ENCODE measurements at regions not wholly inside any gene's neighbourhood (a gene's known extent, or its start where the extent isn't known, plus 50 kb on each side); places are given as distances from the start of the nearest gene placed in this dataset.

DNA sequence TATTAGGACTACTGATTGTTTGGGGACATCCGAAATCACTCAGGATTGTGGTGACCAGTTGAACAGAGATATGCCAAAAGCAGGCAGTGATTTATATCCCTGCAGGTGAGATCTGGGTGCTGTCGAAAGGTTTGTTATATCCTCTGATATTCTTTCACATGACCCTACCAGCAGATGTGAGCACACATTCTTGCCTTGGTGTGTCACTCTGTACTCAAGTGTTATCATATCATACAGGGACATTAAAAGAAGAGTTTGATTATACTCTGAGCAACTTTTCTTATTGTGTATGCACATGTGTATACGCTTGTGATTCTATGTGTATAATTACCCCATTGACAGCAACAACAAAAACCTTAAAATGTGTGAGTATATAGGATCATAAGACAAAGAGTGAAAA, 381.2 kb upstream of the IGFBP7 start:
- no peak overlapping the region for H3K27ac ChIP-seq
- H3K4me3 ChIP-seq (replicated peaks in 1 of 3) = no peak overlapping the region
- DNase-seq = no peak
- no peak for TF ChIP-seq POLR2A (IDR thresholded peaks at IDR 0.05)
- TF ChIP-seq, protein P1, sequence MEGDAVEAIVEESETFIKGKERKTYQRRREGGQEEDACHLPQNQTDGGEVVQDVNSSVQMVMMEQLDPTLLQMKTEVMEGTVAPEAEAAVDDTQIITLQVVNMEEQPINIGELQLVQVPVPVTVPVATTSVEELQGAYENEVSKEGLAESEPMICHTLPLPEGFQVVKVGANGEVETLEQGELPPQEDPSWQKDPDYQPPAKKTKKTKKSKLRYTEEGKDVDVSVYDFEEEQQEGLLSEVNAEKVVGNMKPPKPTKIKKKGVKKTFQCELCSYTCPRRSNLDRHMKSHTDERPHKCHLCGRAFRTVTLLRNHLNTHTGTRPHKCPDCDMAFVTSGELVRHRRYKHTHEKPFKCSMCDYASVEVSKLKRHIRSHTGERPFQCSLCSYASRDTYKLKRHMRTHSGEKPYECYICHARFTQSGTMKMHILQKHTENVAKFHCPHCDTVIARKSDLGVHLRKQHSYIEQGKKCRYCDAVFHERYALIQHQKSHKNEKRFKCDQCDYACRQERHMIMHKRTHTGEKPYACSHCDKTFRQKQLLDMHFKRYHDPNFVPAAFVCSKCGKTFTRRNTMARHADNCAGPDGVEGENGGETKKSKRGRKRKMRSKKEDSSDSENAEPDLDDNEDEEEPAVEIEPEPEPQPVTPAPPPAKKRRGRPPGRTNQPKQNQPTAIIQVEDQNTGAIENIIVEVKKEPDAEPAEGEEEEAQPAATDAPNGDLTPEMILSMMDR (IDR thresholded peaks at IDR 0.05) = no peak
- H3K27me3 ChIP-seq = no peaks in the 10 kb centered on the region
- H3K9me3 ChIP-seq = no peaks in the 10 kb centered on the region
- no peaks in the 10 kb centered on the region for H3K36me3 ChIP-seq
- no peaks in the 10 kb centered on the region for H3K4me1 ChIP-seq
- intact Hi-C loops (cut with DNase I) = no loop called here
- WGBS, 2 donors = 91 to 95% methylated on average over 3 of the region's 3 CpGs

- H3K4me1 ChIP-seq = no peaks in the 10 kb centered on the region
- H3K36me3 ChIP-seq = no peaks in the 10 kb centered on the region
- H3K27ac ChIP-seq = no peak overlapping the region
- no peak overlapping the region for H3K4me3 ChIP-seq (replicated peaks in 1 of 3)
- intact Hi-C loops (cut with DNase I) = no loop called here
- no peaks in the 10 kb centered on the region for H3K9me3 ChIP-seq
- TF ChIP-seq, protein P1 (IDR thresholded peaks at IDR 0.05) = no peak
- no peak for TF ChIP-seq POLR2A (IDR thresholded peaks at IDR 0.05)
- WGBS, 2 donors = 59 to 61% methylated on average over 4 of the region's 4 CpGs
- H3K27me3 ChIP-seq = no peaks in the 10 kb centered on the region
- peak; percentile 17 to 66 for DNase-seq
These were observed 380.5 kb upstream of the IGFBP7 start for GRCh38 chr4:57490520-57491255.

- Histone ChIP-seq H3K27ac (no peak overlapping the region), H3K36me3 (no peaks in the 10 kb centered on the region), H3K4me1 (no peaks in the 10 kb centered on the region), H3K4me3 (replicated peaks in 1 of 3) (no peak overlapping the region), H3K27me3 (no peaks in the 10 kb centered on the region), H3K9me3 (no peaks in the 10 kb centered on the region)
- WGBS, 2 donors = 54 to 63% methylated on average over 3 of the region's 3 CpGs
- intact Hi-C loops (cut with DNase I) = no loop called here
- no peak for TF ChIP-seq POLR2A (IDR thresholded peaks at IDR 0.05)
- TF ChIP-seq, protein P1 (IDR thresholded peaks at IDR 0.05) = no peak
- no peak for DNase-seq
These were observed 378.4 kb upstream of the IGFBP7 start for GRCh38 chr4:57488366-57489162.

DNA sequence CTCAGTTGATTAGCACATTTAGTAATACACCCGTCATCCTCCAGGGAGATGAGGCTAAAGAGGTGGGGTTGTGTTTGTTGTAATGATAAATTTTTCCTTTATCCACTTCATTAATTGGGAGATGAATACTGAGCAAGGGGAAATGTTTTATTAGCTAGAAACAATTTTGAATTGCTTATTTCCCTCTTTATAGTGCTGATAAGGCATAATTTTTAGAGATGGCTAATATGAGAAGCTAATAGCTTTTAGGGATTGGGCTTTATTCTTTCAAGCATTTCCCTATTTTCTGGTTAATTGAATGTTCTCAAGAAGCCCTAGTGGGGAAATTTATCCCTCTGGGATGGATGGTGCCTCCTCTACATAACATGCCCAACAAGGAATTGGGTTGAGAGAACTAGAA, 365.2 kb upstream of the IGFBP7 start:
- Histone ChIP-seq H3K9me3 (no peaks in the 10 kb centered on the region), H3K27ac (no peak overlapping the region), H3K4me3 (replicated peaks in 1 of 3) (no peak overlapping the region), H3K4me1 (no peaks in the 10 kb centered on the region), H3K36me3 (no peaks in the 10 kb centered on the region), H3K27me3 (no peaks in the 10 kb centered on the region)
- TF ChIP-seq, protein P1 (IDR thresholded peaks at IDR 0.05) = no peak
- no peak for TF ChIP-seq POLR2A (IDR thresholded peaks at IDR 0.05)
- no peak for DNase-seq
- WGBS, 2 donors = 91 to 100% methylated on average over 1 of the region's 1 CpG
- intact Hi-C loops (cut with DNase I) = no loop called here
